ENCODE measurements at regions not wholly inside any gene's neighbourhood (a gene's known extent, or its start where the extent isn't known, plus 50 kb on each side); places are given as distances from the start of the nearest gene placed in this dataset.

DNA sequence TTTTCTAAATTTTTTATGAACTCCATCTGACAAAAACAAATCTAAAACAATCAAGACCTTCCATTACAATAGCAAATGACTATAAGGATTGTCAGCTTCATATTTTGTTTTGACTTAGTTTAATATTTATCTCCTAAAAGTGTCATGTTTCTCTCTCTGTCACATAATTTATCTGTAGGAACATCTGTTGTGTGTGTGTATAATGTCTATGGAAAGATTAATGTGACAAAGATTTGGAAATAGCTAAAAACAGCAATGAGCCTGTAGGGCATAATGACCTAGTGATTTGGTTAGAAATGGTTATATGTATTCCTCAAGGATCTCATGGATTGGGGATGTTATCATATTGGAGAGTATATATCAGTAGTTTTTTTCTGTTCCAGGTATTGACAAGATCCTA lies 69.6 kb upstream of the MDFIC start:
- DNase-seq (ENCODE audit: low read depth, low spot score): no peak
- no peak overlapping the region for H3K27ac ChIP-seq

GRCh38 chr7:114853189-114853588 lies 68.7 kb upstream of the MDFIC start:
- H3K27ac ChIP-seq: no peak overlapping the region
- DNase-seq (ENCODE audit: low read depth, low spot score): no peak

DNA sequence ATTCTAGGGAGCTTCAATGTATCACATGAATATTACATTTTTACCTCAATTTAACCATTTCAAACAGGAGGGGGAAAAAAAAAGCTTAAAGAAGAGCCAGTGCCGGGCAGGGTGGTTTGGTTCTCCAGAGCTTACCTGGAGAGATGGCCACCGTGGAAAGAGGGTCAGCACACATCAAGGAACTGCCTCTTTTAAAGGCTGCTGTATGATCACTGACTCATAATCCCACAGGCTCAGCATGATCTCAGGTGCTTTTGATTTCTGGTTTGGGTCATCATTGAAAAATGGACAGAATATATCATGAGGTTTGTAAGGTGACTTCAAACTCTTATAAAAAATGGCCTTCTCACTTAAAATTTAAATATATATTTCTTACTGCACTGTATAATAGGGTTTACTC lies 67.5 kb upstream of the MDFIC start:
- no peak for DNase-seq (ENCODE audit: low read depth, low spot score)
- H3K27ac ChIP-seq: no peak overlapping the region

DNA sequence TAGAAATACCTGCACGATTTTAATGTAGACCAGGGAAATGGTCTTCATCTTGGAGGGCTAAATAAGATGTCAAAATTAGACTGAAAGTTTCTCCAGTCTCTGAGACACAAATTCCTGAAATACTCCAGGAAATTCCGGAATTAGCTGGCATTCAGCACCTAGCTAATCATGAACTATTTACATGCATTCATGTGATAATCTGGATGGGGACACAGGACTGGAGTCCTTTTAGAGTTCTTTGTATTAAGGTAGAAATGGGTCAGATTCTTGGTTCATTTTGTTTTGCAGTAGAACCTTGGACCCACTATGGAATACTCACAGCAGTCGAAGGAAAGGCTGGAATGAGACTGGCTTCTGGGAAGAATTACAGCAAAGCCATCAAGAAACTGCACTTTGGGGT lies 65.3 kb upstream of the MDFIC start:
- H3K27ac ChIP-seq: no peak overlapping the region
- no peak for DNase-seq (ENCODE audit: low read depth, low spot score)

GRCh38 chr7:114857605-114858004 lies 64.3 kb upstream of the MDFIC start:
- H3K27ac ChIP-seq: no peak overlapping the region
- peak; percentile 12 for DNase-seq (ENCODE audit: low read depth, low spot score)

- peak overlapping the region; percentile 22 for H3K27ac ChIP-seq
- DNase-seq (ENCODE audit: low read depth, low spot score): no peak
Observed at GRCh38 chr7:114859477-114859876, 62.4 kb upstream of the MDFIC start.

GRCh38 chr7:114860206-114860605 lies 61.7 kb upstream of the MDFIC start:
- DNase-seq (ENCODE audit: low read depth, low spot score): peak; percentile 57
- H3K27ac ChIP-seq: peak overlapping the region; percentile 22

DNA sequence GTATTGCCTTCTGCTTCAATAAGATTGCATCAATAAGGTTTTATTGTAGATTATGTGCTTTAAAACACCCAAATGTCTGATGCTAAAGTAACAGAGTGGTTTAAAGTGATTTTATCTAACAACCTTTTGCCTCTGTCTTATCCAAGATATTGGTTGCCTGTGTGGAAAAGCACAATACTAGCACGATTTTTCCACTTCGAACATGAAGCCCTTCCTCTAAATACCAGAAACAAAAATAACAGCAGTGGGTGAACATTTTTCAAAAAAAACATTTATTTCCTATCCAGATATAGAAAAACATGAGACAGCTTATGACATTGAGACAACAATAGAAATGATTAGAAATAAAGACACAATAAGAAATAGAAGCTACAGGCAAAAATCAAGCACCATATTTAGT lies 59.5 kb upstream of the MDFIC start:
- no peak for DNase-seq (ENCODE audit: low read depth, low spot score)
- H3K27ac ChIP-seq: no peak overlapping the region

DNA sequence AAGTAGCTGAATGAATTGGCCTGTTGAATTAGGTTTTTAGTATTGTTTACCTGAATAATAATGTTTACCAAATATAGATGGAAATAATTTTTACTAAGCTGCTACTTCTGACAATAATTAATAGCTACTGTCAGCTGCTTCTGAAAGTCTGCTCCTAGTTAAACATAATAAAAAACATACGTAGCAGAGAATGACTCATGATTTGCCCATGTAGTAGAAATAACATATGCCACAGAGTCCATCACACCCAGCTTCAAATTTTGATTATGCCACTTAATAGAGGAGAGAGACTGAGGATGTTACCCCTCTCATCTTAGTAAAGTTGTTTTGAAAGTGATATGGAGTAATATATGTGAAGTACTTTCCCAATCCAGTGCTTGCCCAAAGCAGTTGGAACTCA lies 57.6 kb upstream of the MDFIC start:
- H3K27ac ChIP-seq: no peak overlapping the region
- DNase-seq (ENCODE audit: low read depth, low spot score): no peak

GRCh38 chr7:114865564-114865963 lies 56.3 kb upstream of the MDFIC start:
- H3K27ac ChIP-seq: no peak overlapping the region
- DNase-seq (ENCODE audit: low read depth, low spot score): no peak

Measured in epithelial cell of prostate (primary cell).